Peyer's patch (tissue), 4 donors: ENCODE measurements at regions not wholly inside any gene's neighbourhood (a gene's known extent, or its start where the extent isn't known, plus 50 kb on each side); places are given as distances from the start of the nearest gene placed in this dataset.

Experiments used
- POLR2A ChIP-seq, 2 donors: fragments of 450-650 bp; IDR thresholded peaks; one replicate each; pipeline ENCODE4 v1.5.1; 2017; ENCODE audit warnings: antibody characterized with exemption in 2 of 2, mild to moderate bottlenecking in 2 of 2, moderate library complexity in 2 of 2
- TF ChIP-seq, protein P1 (sequence below), 6 experiments: fragments of 450-650 bp in 4 of 6; fragments of 200-600 bp in 2 of 6; sonication (generic) in 1 of 6; IDR thresholded peaks; one replicate each; pipeline ENCODE4 v1.5.1; 2017 to 2019; ENCODE audit warnings: antibody characterized with exemption in 6 of 6, mild to moderate bottlenecking in 3 of 6, moderate library complexity in 1 of 6

DNA sequence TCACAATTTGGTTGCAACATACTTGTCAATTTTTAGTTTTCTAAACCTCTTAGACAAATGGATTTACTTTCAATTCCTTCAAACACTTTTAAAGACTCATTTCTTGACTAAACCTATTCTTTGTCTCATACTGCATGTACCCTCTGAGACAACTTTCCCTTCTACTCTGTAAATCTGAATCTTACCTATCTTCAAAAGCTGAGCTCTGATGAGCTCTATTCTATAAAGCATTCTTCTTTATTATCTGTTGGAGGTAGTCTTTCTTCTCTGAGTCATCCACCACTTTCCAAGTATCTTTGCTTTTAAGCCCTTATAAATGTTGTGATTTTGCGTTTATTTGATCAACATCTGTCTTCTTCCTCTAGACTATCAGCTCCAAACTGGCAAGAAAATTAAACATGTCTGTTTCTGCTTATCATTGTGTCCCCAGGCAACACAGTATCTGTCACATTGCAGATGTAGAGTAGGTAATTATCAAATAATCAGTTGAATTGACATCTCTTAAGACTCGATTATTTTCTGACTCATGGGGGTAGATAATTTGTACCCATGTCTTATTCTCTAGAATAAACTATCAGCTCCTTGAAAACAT is 265.6 kb upstream of the FAR2 start:
- TF ChIP-seq, protein P1, sequence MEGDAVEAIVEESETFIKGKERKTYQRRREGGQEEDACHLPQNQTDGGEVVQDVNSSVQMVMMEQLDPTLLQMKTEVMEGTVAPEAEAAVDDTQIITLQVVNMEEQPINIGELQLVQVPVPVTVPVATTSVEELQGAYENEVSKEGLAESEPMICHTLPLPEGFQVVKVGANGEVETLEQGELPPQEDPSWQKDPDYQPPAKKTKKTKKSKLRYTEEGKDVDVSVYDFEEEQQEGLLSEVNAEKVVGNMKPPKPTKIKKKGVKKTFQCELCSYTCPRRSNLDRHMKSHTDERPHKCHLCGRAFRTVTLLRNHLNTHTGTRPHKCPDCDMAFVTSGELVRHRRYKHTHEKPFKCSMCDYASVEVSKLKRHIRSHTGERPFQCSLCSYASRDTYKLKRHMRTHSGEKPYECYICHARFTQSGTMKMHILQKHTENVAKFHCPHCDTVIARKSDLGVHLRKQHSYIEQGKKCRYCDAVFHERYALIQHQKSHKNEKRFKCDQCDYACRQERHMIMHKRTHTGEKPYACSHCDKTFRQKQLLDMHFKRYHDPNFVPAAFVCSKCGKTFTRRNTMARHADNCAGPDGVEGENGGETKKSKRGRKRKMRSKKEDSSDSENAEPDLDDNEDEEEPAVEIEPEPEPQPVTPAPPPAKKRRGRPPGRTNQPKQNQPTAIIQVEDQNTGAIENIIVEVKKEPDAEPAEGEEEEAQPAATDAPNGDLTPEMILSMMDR (IDR thresholded peaks at IDR 0.05): no peak
- TF ChIP-seq POLR2A (IDR thresholded peaks at IDR 0.05): no peak
